ENCODE measurements at regions not wholly inside any gene's neighbourhood (a gene's known extent, or its start where the extent isn't known, plus 50 kb on each side); places are given as distances from the start of the nearest gene placed in this dataset.

DNA sequence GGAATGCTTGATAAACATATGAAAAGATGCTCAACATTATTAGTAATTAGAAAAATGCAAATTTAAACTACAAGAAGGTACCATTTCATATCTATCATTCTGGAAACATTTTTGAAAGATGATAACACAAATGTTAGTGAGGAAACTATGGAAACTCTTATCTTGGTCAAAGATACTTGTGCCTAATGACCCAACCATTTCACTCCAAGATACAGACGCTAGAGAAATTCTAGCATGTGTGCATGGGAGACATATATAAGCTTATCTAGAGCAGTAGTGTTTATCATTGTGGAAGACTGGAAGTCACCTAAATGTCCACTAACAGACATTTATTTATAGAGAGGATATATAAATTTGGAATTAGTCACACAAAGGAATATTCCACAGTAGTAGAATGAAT lies 143.1 kb upstream of the HMGA2 start:
- Mint-ChIP-seq H3K27ac (ENCODE audit: unreplicated experiment) (no peak overlapping the region), H3K4me3 (ENCODE audit: unreplicated experiment) (no peak overlapping the region), H3K36me3 (ENCODE audit: low read depth) (peaks cover 2% of the 10 kb centered on the region), H3K9me3 (ENCODE audit: low read depth) (peaks cover 6% of the 10 kb centered on the region), H3K27me3 (ENCODE audit: low read depth) (no peaks in the 10 kb centered on the region), H3K4me1 (ENCODE audit: low read depth) (peaks cover 3% of the 10 kb centered on the region)
- no peak for DNase-seq (ENCODE audit: low spot score)
- no peak for TF ChIP-seq CTCF (IDR thresholded peaks at IDR 0.05)

DNA sequence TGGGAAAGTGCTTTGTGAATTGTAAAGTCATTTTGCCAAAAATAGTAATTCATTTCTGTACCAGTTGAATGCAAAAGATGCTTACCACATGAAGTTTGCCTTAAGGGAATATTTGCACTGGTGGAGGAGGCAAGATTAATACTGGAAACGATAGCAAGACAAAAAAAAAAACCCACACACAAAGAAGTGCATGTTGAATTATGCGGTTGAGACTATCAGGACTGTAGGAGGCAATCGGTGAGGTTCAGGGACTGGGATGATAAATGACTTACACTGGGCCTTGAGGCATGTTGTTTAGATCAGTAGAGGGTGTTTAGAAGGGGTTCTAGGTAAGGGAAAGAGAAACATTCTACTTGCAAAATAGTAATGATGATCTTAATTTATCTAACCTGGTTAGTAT lies 142.2 kb upstream of the HMGA2 start:
- no peaks in the 10 kb centered on the region for H3K27me3 Mint-ChIP-seq (ENCODE audit: low read depth)
- no peak for DNase-seq (ENCODE audit: low spot score)
- H3K9me3 Mint-ChIP-seq (ENCODE audit: low read depth), result peaks cover 9% of the 10 kb centered on the region
- no peaks in the 10 kb centered on the region for H3K4me1 Mint-ChIP-seq (ENCODE audit: low read depth)
- no peak overlapping the region for H3K27ac Mint-ChIP-seq (ENCODE audit: unreplicated experiment)
- peaks cover 2% of the 10 kb centered on the region for H3K36me3 Mint-ChIP-seq (ENCODE audit: low read depth)
- no peak for TF ChIP-seq CTCF (IDR thresholded peaks at IDR 0.05)
- no peak overlapping the region for H3K4me3 Mint-ChIP-seq (ENCODE audit: unreplicated experiment)

- H3K4me1 Mint-ChIP-seq (ENCODE audit: low read depth), result no peaks in the 10 kb centered on the region
- no peak overlapping the region for H3K4me3 Mint-ChIP-seq (ENCODE audit: unreplicated experiment)
- no peak for TF ChIP-seq CTCF (IDR thresholded peaks at IDR 0.05)
Measured at GRCh38 chr12:65684906-65685305, 139.4 kb upstream of the HMGA2 start.

GRCh38 chr12:65685514-65685913 lies 138.8 kb upstream of the HMGA2 start:
- Mint-ChIP-seq H3K27me3 (ENCODE audit: low read depth) (no peaks in the 10 kb centered on the region), H3K4me1 (ENCODE audit: low read depth) (no peaks in the 10 kb centered on the region), H3K27ac (ENCODE audit: unreplicated experiment) (no peak overlapping the region), H3K4me3 (ENCODE audit: unreplicated experiment) (no peak overlapping the region), H3K9me3 (ENCODE audit: low read depth) (peaks cover 3% of the 10 kb centered on the region), H3K36me3 (ENCODE audit: low read depth) (no peaks in the 10 kb centered on the region)
- peak; percentile 77 for TF ChIP-seq CTCF (IDR thresholded peaks at IDR 0.05)
- DNase-seq (ENCODE audit: low spot score), result no peak

More at GRCh38 chr12:65684906-65685305, 139.4 kb upstream of the HMGA2 start:
- no peak for DNase-seq (ENCODE audit: low spot score)
- no peak overlapping the region for H3K27ac Mint-ChIP-seq (ENCODE audit: unreplicated experiment)
- no peaks in the 10 kb centered on the region for H3K36me3 Mint-ChIP-seq (ENCODE audit: low read depth)
- H3K9me3 Mint-ChIP-seq (ENCODE audit: low read depth), result peaks cover 3% of the 10 kb centered on the region
- no peaks in the 10 kb centered on the region for H3K27me3 Mint-ChIP-seq (ENCODE audit: low read depth)

GRCh38 chr12:65689508-65689907 lies 134.8 kb upstream of the HMGA2 start:
- Mint-ChIP-seq H3K4me3 (ENCODE audit: unreplicated experiment) (no peak overlapping the region), H3K9me3 (ENCODE audit: low read depth) (peaks cover 3% of the 10 kb centered on the region)
- TF ChIP-seq CTCF (IDR thresholded peaks at IDR 0.05), result no peak

More at GRCh38 chr12:65689508-65689907, 134.8 kb upstream of the HMGA2 start:
- no peak overlapping the region for H3K27ac Mint-ChIP-seq (ENCODE audit: unreplicated experiment)
- H3K27me3 Mint-ChIP-seq (ENCODE audit: low read depth), result no peaks in the 10 kb centered on the region
- H3K4me1 Mint-ChIP-seq (ENCODE audit: low read depth), result peaks cover 5% of the 10 kb centered on the region
- no peaks in the 10 kb centered on the region for H3K36me3 Mint-ChIP-seq (ENCODE audit: low read depth)
- DNase-seq (ENCODE audit: low spot score), result no peak

Data from chondrocyte (in vitro differentiated cells).